ENCODE measurements at regions not wholly inside any gene's neighbourhood (a gene's known extent, or its start where the extent isn't known, plus 50 kb on each side); places are given as distances from the start of the nearest gene placed in this dataset.

- H4K8ac ChIP-seq (ENCODE audit: extremely low read depth, insufficient read depth, low read length): no peak overlapping the region
- H3K9ac ChIP-seq (replicated peaks in 1 of 4; ENCODE audit: extremely low read depth in 1 of 4, low read depth in 3 of 4, low read length in 3 of 4): no peak overlapping the region
- H3K36me3 ChIP-seq (ENCODE audit: control insufficient read depth in 2 of 4, insufficient read depth in 4 of 4, low read length in 3 of 4): no peaks in the 10 kb centered on the region
- no peak overlapping the region for H2AK5ac ChIP-seq (ENCODE audit: low read depth, low read length)
- H3K27me3 ChIP-seq (replicated peaks in 1 of 4; ENCODE audit: control insufficient read depth in 3 of 4, extremely low read depth in 1 of 4, insufficient read depth in 3 of 4, low read length in 3 of 4): no peaks in the 10 kb centered on the region
- H3K4me2 ChIP-seq (ENCODE audit: insufficient read depth in 1 of 2, low read depth in 2 of 2, low read length in 2 of 2): no peak overlapping the region
- H3K79me1 ChIP-seq (ENCODE audit: low read depth, low read length): no peaks in the 10 kb centered on the region
- H3K4me1 ChIP-seq (replicated peaks in 1 of 4; ENCODE audit: control insufficient read depth in 3 of 4, insufficient read depth in 4 of 4, low read length in 3 of 4): peaks cover 0 to 5% (median 4%) of the 10 kb centered on the region in 4 experiments; a peak in 4 of 7 replicates
- H2BK120ac ChIP-seq (replicated peaks; ENCODE audit: low read depth, low read length): no peak overlapping the region
- ChIA-PET POLR2A (ENCODE audit: partially characterized antibody) (no interaction called here), CTCF (ENCODE audit: partially characterized antibody) (no interaction called here)
- no peaks in the 10 kb centered on the region for H3K23me2 ChIP-seq (ENCODE audit: low read depth, low read length)
- no peaks in the 10 kb centered on the region for H3K9me3 ChIP-seq (ENCODE audit: insufficient read depth in 2 of 2, low read depth in 1 of 2, low read length in 1 of 2)
- H2BK5ac ChIP-seq (ENCODE audit: low read depth, low read length): no peak overlapping the region
- no peak overlapping the region for H2AFZ ChIP-seq (ENCODE audit: low read length)
- H4K20me1 ChIP-seq (replicated peaks in 1 of 2; ENCODE audit: control insufficient read depth in 1 of 2, insufficient read depth in 2 of 2, low read length in 2 of 2): no peaks in the 10 kb centered on the region
- no peak for FAIRE-seq
- no peaks in the 10 kb centered on the region for H3K79me2 ChIP-seq (ENCODE audit: control insufficient read depth in 1 of 2, insufficient read depth in 2 of 2, low read length in 2 of 2)
- no peak overlapping the region for H3K4me3 ChIP-seq (ENCODE audit: extremely low read depth in 1 of 4, insufficient read depth in 2 of 4, low read depth in 3 of 4, low read length in 4 of 4)
- 94% methylated on average over 1 of the region's 1 CpG; no CpG with 5 or more reads in 1 of the 2 experiments for WGBS, 2 experiments (ENCODE audit: extremely low coverage in 1 of 2, insufficient coverage in 1 of 2, insufficient read length in 1 of 2, insufficient replicate concordance in 2 of 2, low coverage in 1 of 2, low lambda C conversion rate in 2 of 2, missing lambda C conversion rate in 1 of 2)
- no peak overlapping the region for H3K18ac ChIP-seq (ENCODE audit: extremely low read depth, low read length)
- H2BK15ac ChIP-seq (ENCODE audit: low read length): no peak overlapping the region
- no peak overlapping the region for H2BK20ac ChIP-seq (ENCODE audit: low read length)
- no peak overlapping the region for H2BK12ac ChIP-seq (ENCODE audit: low read depth, low read length)
- no peak overlapping the region for H3K27ac ChIP-seq (ENCODE audit: low read depth, low read length)
- H4K91ac ChIP-seq (replicated peaks; ENCODE audit: insufficient read length, low read length): no peak overlapping the region
- no peak overlapping the region for H3K23ac ChIP-seq (ENCODE audit: insufficient read length)
- H3K14ac ChIP-seq (ENCODE audit: insufficient read length): no peak overlapping the region
- no peak overlapping the region for H3K56ac ChIP-seq (replicated peaks; ENCODE audit: insufficient read length, low read depth, low read length)
- no peak for DNase-seq (ENCODE audit: low read depth in 1 of 2, low spot score in 2 of 2)
- no peak overlapping the region for H3K4ac ChIP-seq (replicated peaks; ENCODE audit: insufficient read length, low read depth, low read length)
- no peak overlapping the region for H4K5ac ChIP-seq (ENCODE audit: insufficient read length, low read depth, low read length)
- no peak for TF ChIP-seq KDM1A (IDR thresholded peaks at IDR 0.05; ENCODE audit: borderline replicate concordance, low read length)
- no peak for TF ChIP-seq BRCA1 (IDR thresholded peaks at IDR 0.05; ENCODE audit: low read depth, low read length)
Measured at GRCh38 chr4:125115476-125115875, 199.3 kb upstream of the FAT4 start.

Data from H1 (cell line).